ENCODE measurements at regions not wholly inside any gene's neighbourhood (a gene's known extent, or its start where the extent isn't known, plus 50 kb on each side); places are given as distances from the start of the nearest gene placed in this dataset.

DNA sequence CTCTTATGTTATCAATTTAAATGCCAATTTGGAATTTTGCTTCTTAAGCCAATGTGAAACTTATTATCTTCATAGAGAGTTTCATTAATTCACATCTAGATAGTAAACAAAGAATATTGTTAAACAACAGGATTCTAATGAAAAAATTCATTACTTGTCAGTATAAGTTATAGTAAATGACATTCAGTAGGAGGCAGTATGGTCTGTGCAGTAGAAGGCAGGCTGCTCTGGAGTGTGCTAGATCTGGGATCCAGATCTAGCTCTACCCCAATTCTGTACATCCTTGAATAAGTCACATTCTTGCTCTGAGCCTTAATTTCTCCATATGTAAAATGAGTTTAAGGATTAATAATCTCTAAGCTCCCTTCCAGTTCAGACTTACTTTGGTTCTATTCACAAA, 202.7 kb upstream of the POU3F4 start:
- TF ChIP-seq, protein P1, sequence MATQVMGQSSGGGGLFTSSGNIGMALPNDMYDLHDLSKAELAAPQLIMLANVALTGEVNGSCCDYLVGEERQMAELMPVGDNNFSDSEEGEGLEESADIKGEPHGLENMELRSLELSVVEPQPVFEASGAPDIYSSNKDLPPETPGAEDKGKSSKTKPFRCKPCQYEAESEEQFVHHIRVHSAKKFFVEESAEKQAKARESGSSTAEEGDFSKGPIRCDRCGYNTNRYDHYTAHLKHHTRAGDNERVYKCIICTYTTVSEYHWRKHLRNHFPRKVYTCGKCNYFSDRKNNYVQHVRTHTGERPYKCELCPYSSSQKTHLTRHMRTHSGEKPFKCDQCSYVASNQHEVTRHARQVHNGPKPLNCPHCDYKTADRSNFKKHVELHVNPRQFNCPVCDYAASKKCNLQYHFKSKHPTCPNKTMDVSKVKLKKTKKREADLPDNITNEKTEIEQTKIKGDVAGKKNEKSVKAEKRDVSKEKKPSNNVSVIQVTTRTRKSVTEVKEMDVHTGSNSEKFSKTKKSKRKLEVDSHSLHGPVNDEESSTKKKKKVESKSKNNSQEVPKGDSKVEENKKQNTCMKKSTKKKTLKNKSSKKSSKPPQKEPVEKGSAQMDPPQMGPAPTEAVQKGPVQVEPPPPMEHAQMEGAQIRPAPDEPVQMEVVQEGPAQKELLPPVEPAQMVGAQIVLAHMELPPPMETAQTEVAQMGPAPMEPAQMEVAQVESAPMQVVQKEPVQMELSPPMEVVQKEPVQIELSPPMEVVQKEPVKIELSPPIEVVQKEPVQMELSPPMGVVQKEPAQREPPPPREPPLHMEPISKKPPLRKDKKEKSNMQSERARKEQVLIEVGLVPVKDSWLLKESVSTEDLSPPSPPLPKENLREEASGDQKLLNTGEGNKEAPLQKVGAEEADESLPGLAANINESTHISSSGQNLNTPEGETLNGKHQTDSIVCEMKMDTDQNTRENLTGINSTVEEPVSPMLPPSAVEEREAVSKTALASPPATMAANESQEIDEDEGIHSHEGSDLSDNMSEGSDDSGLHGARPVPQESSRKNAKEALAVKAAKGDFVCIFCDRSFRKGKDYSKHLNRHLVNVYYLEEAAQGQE (IDR thresholded peaks at IDR 0.05): no peak
- TF ChIP-seq, protein P2, sequence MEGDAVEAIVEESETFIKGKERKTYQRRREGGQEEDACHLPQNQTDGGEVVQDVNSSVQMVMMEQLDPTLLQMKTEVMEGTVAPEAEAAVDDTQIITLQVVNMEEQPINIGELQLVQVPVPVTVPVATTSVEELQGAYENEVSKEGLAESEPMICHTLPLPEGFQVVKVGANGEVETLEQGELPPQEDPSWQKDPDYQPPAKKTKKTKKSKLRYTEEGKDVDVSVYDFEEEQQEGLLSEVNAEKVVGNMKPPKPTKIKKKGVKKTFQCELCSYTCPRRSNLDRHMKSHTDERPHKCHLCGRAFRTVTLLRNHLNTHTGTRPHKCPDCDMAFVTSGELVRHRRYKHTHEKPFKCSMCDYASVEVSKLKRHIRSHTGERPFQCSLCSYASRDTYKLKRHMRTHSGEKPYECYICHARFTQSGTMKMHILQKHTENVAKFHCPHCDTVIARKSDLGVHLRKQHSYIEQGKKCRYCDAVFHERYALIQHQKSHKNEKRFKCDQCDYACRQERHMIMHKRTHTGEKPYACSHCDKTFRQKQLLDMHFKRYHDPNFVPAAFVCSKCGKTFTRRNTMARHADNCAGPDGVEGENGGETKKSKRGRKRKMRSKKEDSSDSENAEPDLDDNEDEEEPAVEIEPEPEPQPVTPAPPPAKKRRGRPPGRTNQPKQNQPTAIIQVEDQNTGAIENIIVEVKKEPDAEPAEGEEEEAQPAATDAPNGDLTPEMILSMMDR (IDR thresholded peaks at IDR 0.05; ENCODE audit: low read depth, low read length, missing input control): no peak
- TF ChIP-seq GABPA (IDR thresholded peaks at IDR 0.05 in 1 of 2, conservative IDR thresholded peaks at IDR 0.05 in 1 of 2): no peak
- no peak for TF ChIP-seq SP1 (IDR thresholded peaks at IDR 0.05)
- TF ChIP-seq JUND (IDR thresholded peaks at IDR 0.05): no peak
- no peak for TF ChIP-seq YY1 (IDR thresholded peaks at IDR 0.05)
- TF ChIP-seq EGR1 (IDR thresholded peaks at IDR 0.05; ENCODE audit: low read depth in 2 of 2): no peak
- peak; percentile 49 to 58 for TF ChIP-seq RAD21 (IDR thresholded peaks at IDR 0.05)

All from liver (tissue), 3 donors.